Loucy (cell line): ENCODE measurements at regions not wholly inside any gene's neighbourhood (a gene's known extent, or its start where the extent isn't known, plus 50 kb on each side); places are given as distances from the start of the nearest gene placed in this dataset.

Experiments
- H2AFZ ChIP-seq: fragments of 200-600 bp; sonication (generic); 2 replicates; pipeline ENCODE4 v1.6.0; 2016; ENCODE audit warnings: antibody characterized with exemption, mild to moderate bottlenecking, low read length, moderate library complexity
- H3F3A ChIP-seq: fragments of 200-600 bp; 2 replicates; pipeline ENCODE4 v1.6.0; 2016; ENCODE audit warnings: antibody characterized with exemption, low read depth, mild to moderate bottlenecking
- H3K27me3 ChIP-seq: fragments of 200-600 bp; sonication (generic); 2 replicates; pipeline ENCODE4 v1.6.1; 2014; ENCODE audit warnings: low read length, mild to moderate bottlenecking; ENCODE audit not compliant: insufficient read depth, poor library complexity, severe bottlenecking
- H3K36me3 ChIP-seq: fragments of 200-600 bp; sonication (generic); 2 replicates; pipeline ENCODE4 v1.6.1; 2016; ENCODE audit warnings: low read length; ENCODE audit not compliant: insufficient read depth
- H3K4me1 ChIP-seq: fragments of 200-600 bp; sonication (generic); 2 replicates; pipeline ENCODE4 v1.5.1; 2014; ENCODE audit warnings: low read length, mild to moderate bottlenecking; ENCODE audit not compliant: insufficient read depth, poor library complexity, severe bottlenecking
- H3K4me2 ChIP-seq: fragments of 200-600 bp; sonication (generic); 2 replicates; pipeline ENCODE4 v1.6.0; 2014; ENCODE audit warnings: antibody characterized with exemption, low read length, low read depth, mild to moderate bottlenecking; ENCODE audit not compliant: poor library complexity, severe bottlenecking
- H3K4me3 ChIP-seq: fragments of 200-600 bp; sonication (generic); 2 replicates; pipeline ENCODE4 v1.5.1; 2014; ENCODE audit warnings: low read length, mild to moderate bottlenecking, mixed read lengths; ENCODE audit not compliant: poor library complexity, severe bottlenecking
- H3K79me2 ChIP-seq: fragments of 200-600 bp; sonication (generic); 2 replicates; pipeline ENCODE4 v1.6.1; 2014; ENCODE audit warnings: low read length; ENCODE audit not compliant: insufficient read depth
- H3K9ac ChIP-seq: fragments of 200-600 bp; sonication (generic); 2 replicates; pipeline ENCODE4 v1.6.0; 2014; ENCODE audit warnings: mild to moderate bottlenecking, low read depth, low read length, moderate library complexity; ENCODE audit not compliant: poor library complexity, severe bottlenecking
- H3K9me2 ChIP-seq: fragments of 200-600 bp; sonication (generic); replicated peaks from 2 replicates; pipeline ENCODE4 v1.6.1; 2016; ENCODE audit warnings: low read depth, low read length, mixed read lengths
- H3K9me3 ChIP-seq: fragments of 200-600 bp; sonication (generic); 2 replicates; pipeline ENCODE4 v1.6.1; 2014; ENCODE audit warnings: mild to moderate bottlenecking, antibody characterized with exemption, low read length, low read depth; ENCODE audit not compliant: insufficient read depth
- H4K20me1 ChIP-seq: fragments of 200-600 bp; sonication (generic); 2 replicates; pipeline ENCODE4 v1.6.0; 2014; ENCODE audit warnings: antibody characterized with exemption, low read length, mild to moderate bottlenecking; ENCODE audit not compliant: insufficient read depth, poor library complexity, severe bottlenecking
- EZH2phosphoT487 ChIP-seq: fragments of 200-600 bp; IDR thresholded peaks from 2 replicates; pipeline ENCODE4 v1.6.1; 2018; ENCODE audit warnings: antibody characterized with exemption, mild to moderate bottlenecking, moderate library complexity, borderline replicate concordance
- TF ChIP-seq, protein P1 (sequence below): fragments of 200-600 bp; sonication (generic); conservative IDR thresholded peaks from 2 replicates; pipeline ENCODE4 v1.5.1; 2014; ENCODE audit warnings: mild to moderate bottlenecking, antibody characterized with exemption, low read length

DNA sequence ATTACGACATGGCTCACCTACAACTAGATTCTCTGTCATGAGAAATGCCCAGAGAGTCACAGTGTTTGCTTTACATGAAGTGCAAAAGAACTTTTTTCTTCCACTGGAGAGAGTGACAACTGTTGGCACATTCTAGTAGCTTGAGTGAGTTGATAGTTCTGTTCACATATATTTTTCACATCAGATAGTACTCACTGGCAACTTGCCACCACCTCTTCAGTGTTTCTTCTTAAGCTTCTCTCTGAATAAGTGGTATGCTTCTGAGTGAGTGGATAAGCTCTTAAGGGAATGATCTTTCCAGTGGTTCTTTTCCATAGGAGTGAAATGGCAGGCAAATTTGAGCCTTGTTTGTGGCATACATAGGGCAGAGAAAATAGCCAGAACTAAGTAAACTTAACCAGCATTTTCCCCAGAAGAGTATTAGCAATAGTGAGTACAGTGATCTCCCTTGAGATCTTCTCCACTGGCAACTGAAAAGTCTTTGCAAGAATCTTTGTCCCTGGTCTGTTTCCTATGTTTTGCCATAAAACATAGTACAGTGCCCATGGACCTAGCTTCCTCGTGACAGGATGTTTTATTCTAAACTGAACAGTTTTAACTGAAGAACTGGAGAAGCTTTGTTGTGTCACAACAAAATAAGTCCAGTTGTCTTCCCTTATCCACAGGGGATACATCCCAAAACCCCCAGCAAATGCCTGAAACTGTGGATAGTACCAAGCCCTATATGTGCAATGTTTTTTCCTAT, 125.4 kb upstream of the CDK13 start:
- Histone ChIP-seq H3K9me3 (no peaks in the 10 kb centered on the region), H3K4me2 (no peak overlapping the region), H3K36me3 (no peaks in the 10 kb centered on the region), H3K9me2 (no peaks in the 10 kb centered on the region), H3K9ac (no peak overlapping the region), H3K79me2 (no peaks in the 10 kb centered on the region), H3K4me1 (no peaks in the 10 kb centered on the region), H3K27me3 (no peaks in the 10 kb centered on the region), H4K20me1 (no peaks in the 10 kb centered on the region), H3F3A (no peaks in the 10 kb centered on the region), H3K4me3 (no peak overlapping the region), H2AFZ (no peak overlapping the region)
- TF ChIP-seq, protein P1, sequence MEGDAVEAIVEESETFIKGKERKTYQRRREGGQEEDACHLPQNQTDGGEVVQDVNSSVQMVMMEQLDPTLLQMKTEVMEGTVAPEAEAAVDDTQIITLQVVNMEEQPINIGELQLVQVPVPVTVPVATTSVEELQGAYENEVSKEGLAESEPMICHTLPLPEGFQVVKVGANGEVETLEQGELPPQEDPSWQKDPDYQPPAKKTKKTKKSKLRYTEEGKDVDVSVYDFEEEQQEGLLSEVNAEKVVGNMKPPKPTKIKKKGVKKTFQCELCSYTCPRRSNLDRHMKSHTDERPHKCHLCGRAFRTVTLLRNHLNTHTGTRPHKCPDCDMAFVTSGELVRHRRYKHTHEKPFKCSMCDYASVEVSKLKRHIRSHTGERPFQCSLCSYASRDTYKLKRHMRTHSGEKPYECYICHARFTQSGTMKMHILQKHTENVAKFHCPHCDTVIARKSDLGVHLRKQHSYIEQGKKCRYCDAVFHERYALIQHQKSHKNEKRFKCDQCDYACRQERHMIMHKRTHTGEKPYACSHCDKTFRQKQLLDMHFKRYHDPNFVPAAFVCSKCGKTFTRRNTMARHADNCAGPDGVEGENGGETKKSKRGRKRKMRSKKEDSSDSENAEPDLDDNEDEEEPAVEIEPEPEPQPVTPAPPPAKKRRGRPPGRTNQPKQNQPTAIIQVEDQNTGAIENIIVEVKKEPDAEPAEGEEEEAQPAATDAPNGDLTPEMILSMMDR: no peak
- TF ChIP-seq EZH2phosphoT487: no peak

DNA sequence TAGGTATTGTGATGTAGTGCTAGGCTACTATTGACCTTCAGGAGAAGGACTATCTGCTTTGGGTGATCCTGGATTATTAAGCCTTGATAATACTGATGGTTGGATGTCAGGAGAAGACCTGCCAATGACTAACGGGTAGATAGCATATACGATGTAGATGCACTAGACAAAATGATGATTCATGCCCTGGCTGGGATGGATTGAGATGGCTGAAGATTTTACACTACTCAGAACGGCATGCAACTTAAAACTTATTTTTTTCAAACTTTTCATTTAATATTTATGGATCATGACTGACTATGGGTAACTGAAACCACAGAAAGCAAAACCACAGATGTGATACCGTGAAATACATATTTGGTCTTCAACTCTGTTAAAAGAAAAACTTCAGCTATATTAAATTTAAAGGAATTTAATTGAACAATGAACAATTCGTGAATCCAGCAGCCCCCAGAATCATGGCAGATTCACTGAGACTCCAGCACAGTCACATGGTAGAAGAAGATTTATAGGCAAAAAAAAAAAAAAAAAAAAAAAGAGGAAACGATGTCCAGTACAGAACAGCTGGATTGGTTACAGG, 124.6 kb upstream of the CDK13 start:
- Histone ChIP-seq H3K79me2 (no peaks in the 10 kb centered on the region), H3K4me2 (no peak overlapping the region), H2AFZ (no peak overlapping the region), H3K4me3 (no peak overlapping the region), H3K4me1 (no peaks in the 10 kb centered on the region), H3K9me3 (no peaks in the 10 kb centered on the region), H3K9me2 (no peaks in the 10 kb centered on the region), H4K20me1 (no peaks in the 10 kb centered on the region), H3K9ac (no peak overlapping the region), H3K27me3 (no peaks in the 10 kb centered on the region), H3F3A (no peaks in the 10 kb centered on the region), H3K36me3 (no peaks in the 10 kb centered on the region)
- TF ChIP-seq, protein P1: no peak
- TF ChIP-seq EZH2phosphoT487: no peak

DNA sequence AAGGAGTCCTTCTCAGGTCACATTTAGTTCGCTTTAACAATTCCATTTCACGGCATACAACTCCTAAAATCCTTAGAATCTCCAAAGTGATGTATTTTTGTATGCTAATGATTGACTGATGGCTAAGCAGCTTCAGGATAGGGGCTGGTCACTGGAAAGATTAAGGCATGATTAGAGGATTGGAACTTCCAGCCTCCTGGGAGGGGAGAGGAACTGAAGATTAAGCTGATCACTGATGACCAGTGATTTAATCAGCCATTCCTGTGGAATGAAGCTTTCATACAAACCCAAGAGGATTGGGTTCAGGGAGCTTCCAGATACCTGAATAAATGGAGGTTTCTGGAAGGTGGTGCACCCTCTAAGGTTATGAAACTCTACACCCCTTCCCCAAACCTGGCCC, 123.9 kb upstream of the CDK13 start:
- H3K9ac ChIP-seq: no peak overlapping the region
- no peak overlapping the region for H3K4me2 ChIP-seq
- H3K4me1 ChIP-seq: no peaks in the 10 kb centered on the region
- no peaks in the 10 kb centered on the region for H3K9me2 ChIP-seq
- no peak overlapping the region for H3K4me3 ChIP-seq
- no peaks in the 10 kb centered on the region for H3F3A ChIP-seq
- H3K9me3 ChIP-seq: no peaks in the 10 kb centered on the region
- TF ChIP-seq EZH2phosphoT487: no peak
- TF ChIP-seq, protein P1: no peak
- H3K79me2 ChIP-seq: no peaks in the 10 kb centered on the region
- no peaks in the 10 kb centered on the region for H4K20me1 ChIP-seq
- H2AFZ ChIP-seq: no peak overlapping the region
- no peaks in the 10 kb centered on the region for H3K36me3 ChIP-seq
- no peaks in the 10 kb centered on the region for H3K27me3 ChIP-seq
